ENCODE measurements at regions not wholly inside any gene's neighbourhood (a gene's known extent, or its start where the extent isn't known, plus 50 kb on each side); places are given as distances from the start of the nearest gene placed in this dataset.

- TF ChIP-seq POLR2A (IDR thresholded peaks at IDR 0.05) (no peak), CTCF (IDR thresholded peaks at IDR 0.05 in 4 of 5, conservative IDR thresholded peaks at IDR 0.05 in 1 of 5) (no peak)
- ATAC-seq (no peak), DNase-seq (no peak)
- no peaks in the 10 kb centered on the region for H3K36me3 ChIP-seq
- no peak overlapping the region for H3K27ac ChIP-seq
- no peaks in the 10 kb centered on the region for H3K27me3 ChIP-seq
- in situ Hi-C loops (cut with MboI; ENCODE audit: low sequenced_read_pairs in 4 of 4) (no loop called here), intact Hi-C loops (cut with DNase I; ENCODE audit: low total_unique reads) (no loop called here)
- H3K4me3 ChIP-seq, result no peak overlapping the region
- H3K4me1 ChIP-seq, result no peaks in the 10 kb centered on the region
- H3K9me3 ChIP-seq, result no peaks in the 10 kb centered on the region
Observed at GRCh38 chr17:15143524-15143923, 121.6 kb downstream of the PMP22 start.

DNA sequence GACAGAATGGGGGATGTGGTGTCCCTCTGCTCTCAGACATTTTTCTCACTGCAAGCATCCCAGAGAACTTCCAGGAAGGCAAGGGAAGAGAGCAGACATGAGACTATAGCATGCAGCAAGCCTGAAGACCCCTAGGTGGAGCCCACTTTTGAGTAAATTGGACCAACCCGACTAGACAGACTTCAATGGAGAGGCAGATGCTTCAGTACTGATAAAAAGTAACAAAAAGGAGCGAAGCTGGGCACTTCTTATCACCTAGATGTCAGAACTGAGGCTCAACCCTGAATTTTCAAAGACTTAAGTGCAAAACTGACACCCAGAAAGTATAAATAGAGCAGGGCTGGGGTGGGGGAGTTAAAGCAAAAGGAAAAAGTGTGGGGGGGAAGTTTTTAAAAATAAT lies 130.8 kb downstream of the PMP22 start:
- in situ Hi-C loops (cut with MboI; ENCODE audit: low sequenced_read_pairs in 4 of 4) (no loop called here), intact Hi-C loops (cut with DNase I; ENCODE audit: low total_unique reads) (no loop called here)
- DNase-seq (no peak), ATAC-seq (no peak)
- H3K4me3 ChIP-seq, result no peak overlapping the region
- H3K9me3 ChIP-seq, result no peaks in the 10 kb centered on the region
- H3K36me3 ChIP-seq, result no peaks in the 10 kb centered on the region
- TF ChIP-seq POLR2A (IDR thresholded peaks at IDR 0.05) (no peak), CTCF (IDR thresholded peaks at IDR 0.05 in 4 of 5, conservative IDR thresholded peaks at IDR 0.05 in 1 of 5) (no peak)
- no peaks in the 10 kb centered on the region for H3K4me1 ChIP-seq
- H3K27ac ChIP-seq, result no peak overlapping the region
- no peaks in the 10 kb centered on the region for H3K27me3 ChIP-seq

DNA sequence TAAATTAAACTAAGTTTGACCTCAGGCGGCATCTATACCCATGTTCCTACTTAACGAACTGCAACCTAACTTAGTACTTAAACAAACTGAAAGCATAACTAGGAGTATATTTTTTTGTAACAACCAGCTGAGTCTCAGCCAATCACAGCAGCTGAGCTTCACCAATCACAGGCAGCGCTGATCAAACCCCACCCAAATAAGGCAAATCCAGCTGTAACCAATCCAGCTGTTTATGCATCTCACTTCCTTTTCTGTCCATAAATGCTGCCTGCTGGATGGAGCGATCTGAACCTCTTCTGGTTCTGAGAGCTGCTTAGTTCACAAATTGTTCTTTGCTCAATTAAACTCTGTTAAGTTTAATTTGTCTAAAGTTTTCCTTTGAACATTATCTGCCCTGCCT lies 131.3 kb downstream of the PMP22 start:
- in situ Hi-C loops (cut with MboI; ENCODE audit: low sequenced_read_pairs in 4 of 4), result no loop called here
- Histone ChIP-seq H3K27ac (no peak overlapping the region), H3K27me3 (no peaks in the 10 kb centered on the region), H3K36me3 (no peaks in the 10 kb centered on the region), H3K4me1 (no peaks in the 10 kb centered on the region), H3K4me3 (no peak overlapping the region), H3K9me3 (no peaks in the 10 kb centered on the region)
- intact Hi-C loops (cut with DNase I; ENCODE audit: low total_unique reads), result no loop called here
- TF ChIP-seq POLR2A (IDR thresholded peaks at IDR 0.05) (no peak), CTCF (IDR thresholded peaks at IDR 0.05 in 4 of 5, conservative IDR thresholded peaks at IDR 0.05 in 1 of 5) (no peak)
- ATAC-seq, result no peak
- DNase-seq, result no peak

- TF ChIP-seq POLR2A (IDR thresholded peaks at IDR 0.05) (no peak), CTCF (IDR thresholded peaks at IDR 0.05 in 4 of 5, conservative IDR thresholded peaks at IDR 0.05 in 1 of 5) (no peak)
Observed at GRCh38 chr17:15133143-15133542, 132.0 kb downstream of the PMP22 start.

DNA sequence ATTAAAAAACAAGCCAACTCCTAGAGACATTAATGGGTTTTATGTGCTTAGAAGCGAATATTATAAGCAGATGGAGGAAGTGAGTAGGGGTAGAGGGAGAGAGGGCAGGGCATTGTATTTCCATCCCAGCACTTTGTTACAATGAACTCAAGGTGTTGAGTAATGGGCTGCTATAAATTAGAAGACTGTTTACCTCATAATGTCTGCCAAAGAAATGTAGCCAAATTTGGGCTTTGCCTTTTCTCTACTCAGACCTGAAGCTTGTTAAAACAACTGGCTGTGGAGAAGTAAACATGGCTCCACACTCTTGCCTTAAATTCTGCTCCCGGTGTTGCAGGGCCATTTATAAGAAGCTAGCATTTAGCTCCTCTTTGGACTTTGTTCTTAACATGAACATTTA lies 134.7 kb downstream of the PMP22 start:
- Histone ChIP-seq H3K27me3 (no peaks in the 10 kb centered on the region), H3K27ac (no peak overlapping the region), H3K9me3 (no peaks in the 10 kb centered on the region), H3K4me3 (no peak overlapping the region), H3K36me3 (no peaks in the 10 kb centered on the region), H3K4me1 (no peaks in the 10 kb centered on the region)
- TF ChIP-seq CTCF (IDR thresholded peaks at IDR 0.05 in 4 of 5, conservative IDR thresholded peaks at IDR 0.05 in 1 of 5) (no peak), POLR2A (IDR thresholded peaks at IDR 0.05) (no peak)
- intact Hi-C loops (cut with DNase I; ENCODE audit: low total_unique reads) (no loop called here), in situ Hi-C loops (cut with MboI; ENCODE audit: low sequenced_read_pairs in 4 of 4) (no loop called here)
- DNase-seq (no peak), ATAC-seq (no peak)

More at GRCh38 chr17:15133143-15133542, 132.0 kb downstream of the PMP22 start:
- intact Hi-C loops (cut with DNase I; ENCODE audit: low total_unique reads), result no loop called here
- Histone ChIP-seq H3K27ac (no peak overlapping the region), H3K4me3 (no peak overlapping the region), H3K9me3 (no peaks in the 10 kb centered on the region), H3K4me1 (no peaks in the 10 kb centered on the region), H3K27me3 (no peaks in the 10 kb centered on the region), H3K36me3 (no peaks in the 10 kb centered on the region)
- in situ Hi-C loops (cut with MboI; ENCODE audit: low sequenced_read_pairs in 4 of 4), result no loop called here
- ATAC-seq, result no peak
- no peak for DNase-seq

Measured in gastrocnemius medialis (tissue), 4 donors.